Activated T-cell treated with anti-CD3 and anti-CD28 coated beads for 48 hours (primary cell): ENCODE measurements at regions not wholly inside any gene's neighbourhood (a gene's known extent, or its start where the extent isn't known, plus 50 kb on each side); places are given as distances from the start of the nearest gene placed in this dataset.

Source experiments
- DNase-seq: peaks from one replicate; pipeline ENCODE4 v3.0.0-alpha.2; 2020; ENCODE audit warnings: low read depth

- no peak for DNase-seq
Measured at GRCh38 chr3:10555263-10555662, 49.9 kb upstream of the ATP2B2 start.

DNA sequence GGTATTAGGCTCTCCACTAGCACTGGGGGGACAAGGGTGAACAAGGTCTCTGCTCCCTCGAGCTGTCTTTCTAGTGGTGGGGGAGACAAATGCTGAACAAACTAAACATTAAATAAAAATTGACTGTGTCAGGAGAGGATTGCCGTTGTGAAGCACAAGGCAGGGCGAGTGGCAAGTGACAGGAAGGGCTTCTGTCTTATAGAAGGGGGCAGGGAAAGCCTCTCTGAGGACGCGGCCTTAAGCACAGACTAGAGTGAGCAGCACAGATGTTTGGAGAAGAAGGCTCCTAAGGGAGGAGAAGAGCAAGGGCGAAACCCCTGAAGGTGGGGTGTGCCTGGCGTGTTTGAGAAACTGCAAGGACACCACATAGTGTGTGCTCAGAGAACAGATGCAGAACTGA lies 50.9 kb upstream of the ATP2B2 start:
- DNase-seq, result no peak

DNA sequence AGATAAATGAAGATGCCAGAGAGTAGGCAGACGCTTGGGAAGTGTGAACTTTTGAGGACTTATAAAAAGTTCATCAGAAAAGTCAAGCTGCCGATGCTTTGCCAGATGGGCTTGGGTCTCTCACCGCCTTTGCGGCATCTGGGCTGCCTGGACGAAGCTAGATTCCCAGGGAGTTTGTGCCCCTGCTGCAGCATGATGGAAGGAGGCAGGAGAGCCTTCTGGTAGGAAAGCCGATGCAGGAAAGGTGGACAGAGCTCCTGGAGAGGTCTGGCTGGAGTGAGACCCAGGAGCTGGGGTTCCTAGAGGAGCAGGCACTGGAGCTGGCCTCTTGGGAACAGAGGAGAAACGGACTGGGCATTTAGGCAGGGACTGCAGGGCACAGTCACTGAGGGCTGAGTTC lies 51.9 kb upstream of the ATP2B2 start:
- no peak for DNase-seq

DNA sequence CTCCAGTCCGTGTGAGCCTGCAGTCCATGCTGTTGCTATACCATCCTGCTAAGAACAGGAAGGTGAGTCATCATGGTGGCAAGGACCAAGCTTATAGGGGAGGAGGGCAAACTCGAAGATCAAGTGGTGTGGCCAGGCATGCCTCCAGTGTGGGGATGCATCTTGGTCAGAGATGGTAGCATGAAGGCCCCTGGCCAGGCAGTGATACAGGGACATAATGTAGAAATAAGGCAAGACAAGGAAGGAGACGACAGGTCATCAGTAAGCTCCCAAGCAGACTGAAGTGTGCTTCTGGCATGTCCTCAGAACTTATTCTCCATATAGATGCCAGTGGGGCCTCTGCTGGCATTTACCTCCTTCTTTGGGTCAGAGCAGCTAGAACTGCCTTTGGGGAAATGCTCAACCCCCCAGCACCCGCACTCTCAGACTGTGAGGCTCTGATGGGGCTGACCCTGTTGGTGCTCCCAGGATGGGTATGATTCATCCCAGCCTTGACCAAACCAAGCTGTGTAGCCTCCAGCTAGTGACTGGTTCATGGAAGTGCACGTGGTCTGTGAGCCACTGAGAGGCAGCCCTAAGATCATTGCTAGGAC lies 52.5 kb upstream of the ATP2B2 start:
- no peak for DNase-seq

DNA sequence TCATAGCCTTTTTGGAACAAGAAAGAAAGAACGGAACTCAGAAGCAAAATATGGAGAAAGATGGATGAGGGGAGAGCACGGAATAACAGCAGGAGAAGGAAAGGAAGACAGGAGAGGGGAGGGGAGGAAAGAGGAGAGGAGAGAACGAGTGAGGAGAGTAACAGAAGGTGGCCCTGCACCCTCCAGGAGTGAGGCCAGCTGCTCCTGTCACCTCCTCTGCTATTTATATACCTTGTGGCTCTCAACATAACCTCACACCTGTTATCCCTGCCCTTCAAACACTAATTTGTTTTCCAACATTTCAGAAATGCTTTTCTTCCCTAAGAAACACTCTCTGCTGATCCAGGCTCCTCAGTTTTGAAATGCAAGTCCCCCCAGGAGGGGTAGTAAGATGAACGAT lies 53.4 kb upstream of the ATP2B2 start:
- no peak for DNase-seq

- no peak for DNase-seq
Measured at GRCh38 chr3:10560060-10560861, 54.9 kb upstream of the ATP2B2 start.

DNA sequence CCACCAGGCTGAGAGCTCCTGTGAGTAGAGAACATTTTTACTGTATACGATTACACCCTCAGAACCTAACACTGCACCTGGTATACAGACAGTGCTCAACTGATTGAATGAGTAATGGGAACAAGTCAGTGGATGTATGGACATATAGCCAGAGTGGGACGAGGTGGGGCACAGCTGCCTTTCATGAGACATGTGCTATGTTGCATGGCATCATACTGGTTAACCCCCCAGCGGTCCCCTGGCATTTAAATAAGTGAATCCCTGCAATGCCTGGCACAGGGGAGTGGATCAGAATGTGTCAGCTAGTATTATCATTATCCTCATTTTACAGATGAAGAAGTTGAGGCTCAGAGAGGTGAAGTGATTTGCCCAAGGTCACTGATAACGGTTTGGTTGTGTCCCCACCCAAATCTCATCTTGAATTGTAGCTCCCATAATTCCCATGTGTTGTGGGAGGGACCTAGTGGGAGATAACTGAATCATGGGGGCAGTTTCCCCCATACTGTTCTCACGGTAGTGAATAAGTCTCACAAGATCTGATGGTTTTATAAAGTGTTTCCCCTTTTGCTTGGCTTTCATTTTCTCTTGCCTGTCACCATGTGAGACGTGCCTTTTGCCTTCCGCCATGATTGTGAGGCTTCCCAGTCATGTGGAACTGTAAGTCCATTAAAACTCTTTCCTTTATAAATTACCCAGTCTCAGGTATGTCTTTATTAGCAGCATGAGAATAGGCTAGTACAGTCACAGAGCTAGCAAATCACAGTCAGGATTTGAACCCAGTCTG lies 56.0 kb upstream of the ATP2B2 start:
- DNase-seq, result no peak

DNA sequence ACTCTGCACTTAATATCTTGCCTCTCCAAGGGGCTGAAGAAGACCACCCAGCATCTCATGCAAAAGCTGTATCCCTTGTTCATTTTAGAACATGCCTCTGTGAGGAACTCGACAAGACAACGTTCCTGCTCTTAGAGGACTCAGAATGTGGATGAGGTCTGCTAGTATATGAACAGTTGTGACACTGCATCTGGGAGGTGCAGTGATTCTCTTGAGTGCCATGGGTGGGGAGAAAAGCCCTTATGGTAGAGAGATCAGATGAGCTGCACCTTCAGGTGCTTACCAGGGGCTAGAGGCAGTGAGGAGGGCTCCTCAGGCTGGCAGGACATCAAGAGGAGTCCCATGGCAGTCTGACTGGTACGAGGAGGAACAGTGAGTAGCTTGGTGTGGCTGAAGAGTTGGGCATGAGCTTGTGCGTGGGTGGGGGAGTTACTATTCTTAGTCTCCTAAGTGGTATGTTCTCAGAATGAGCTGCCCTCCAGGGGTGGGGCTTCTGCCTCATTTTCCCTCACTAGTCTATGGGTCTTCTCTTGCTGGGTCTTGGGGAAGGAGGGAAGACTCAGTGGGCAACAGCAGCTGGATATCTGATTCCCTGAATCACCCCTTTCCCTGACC lies 56.7 kb upstream of the ATP2B2 start:
- DNase-seq, result no peak

DNA sequence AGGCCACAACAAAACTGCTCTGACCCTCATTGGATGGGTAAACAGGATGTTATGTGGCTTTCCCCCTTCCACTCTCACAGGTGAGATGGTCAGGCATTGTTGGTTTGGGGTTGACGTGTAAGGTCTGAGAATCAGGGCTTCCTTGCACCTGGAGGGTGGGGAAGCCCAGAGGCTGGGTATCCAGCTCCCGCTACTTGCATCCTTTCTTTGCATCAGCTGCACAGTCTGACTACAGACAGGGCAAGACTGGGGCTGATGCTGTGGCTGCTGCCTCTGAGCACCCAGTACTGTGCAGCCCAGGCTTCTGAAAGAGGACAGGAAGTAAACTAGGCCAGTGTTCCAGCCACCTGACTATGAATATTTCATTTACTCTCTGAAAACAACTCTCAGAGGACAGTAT lies 58.0 kb upstream of the ATP2B2 start:
- no peak for DNase-seq

GRCh38 chr3:10565814-10566213 lies 60.4 kb upstream of the ATP2B2 start:
- no peak for DNase-seq

DNA sequence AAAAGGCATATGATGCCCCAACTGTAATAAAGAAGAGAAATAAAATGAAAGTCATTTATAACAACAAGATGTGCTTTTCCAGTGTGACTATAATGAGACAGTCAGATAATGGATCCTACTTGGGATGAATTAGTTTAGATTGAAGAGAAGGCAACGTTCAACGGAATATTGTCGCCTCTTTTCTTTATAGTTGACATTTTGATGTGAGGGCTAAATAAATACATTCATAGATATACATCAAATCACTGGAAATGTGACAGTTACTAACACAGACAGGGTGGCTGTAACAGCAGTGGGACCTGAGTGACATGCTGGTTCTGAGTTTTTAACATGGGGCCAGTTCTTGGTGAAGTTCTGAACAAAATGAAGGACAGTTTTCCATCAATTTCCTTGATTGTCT lies 61.1 kb upstream of the ATP2B2 start:
- DNase-seq, result no peak

DNA sequence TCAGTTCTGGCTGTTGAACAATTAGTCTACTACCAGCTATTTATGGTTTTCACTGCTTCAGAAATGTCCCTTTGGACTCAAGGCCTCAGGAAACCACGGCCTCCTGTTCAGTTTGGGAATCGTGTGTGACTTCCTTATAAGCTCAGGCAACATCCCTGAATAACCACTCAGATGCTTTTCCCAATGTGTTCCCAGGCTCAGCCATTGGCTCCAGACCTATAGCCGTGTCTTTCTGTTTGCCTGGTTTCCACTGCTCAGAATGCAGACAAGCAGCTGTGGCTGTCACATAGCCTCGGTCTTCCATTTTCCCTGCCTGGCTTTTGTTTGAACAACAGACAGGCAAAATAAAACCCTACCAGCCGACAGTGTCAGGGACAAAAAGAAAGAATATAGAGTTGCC lies 63.2 kb upstream of the ATP2B2 start:
- DNase-seq, result no peak

GRCh38 chr3:10570196-10570946 lies 65.0 kb upstream of the ATP2B2 start:
- DNase-seq, result no peak

GRCh38 chr3:10574101-10574620 lies 68.8 kb upstream of the ATP2B2 start:
- DNase-seq, result no peak

- DNase-seq, result no peak
Measured at GRCh38 chr3:10575601-10576160, 70.3 kb upstream of the ATP2B2 start.

- no peak for DNase-seq
Measured at GRCh38 chr3:10577486-10577885, 72.1 kb upstream of the ATP2B2 start.

- DNase-seq, result no peak
Measured at GRCh38 chr3:10580426-10580825, 75.0 kb upstream of the ATP2B2 start.

DNA sequence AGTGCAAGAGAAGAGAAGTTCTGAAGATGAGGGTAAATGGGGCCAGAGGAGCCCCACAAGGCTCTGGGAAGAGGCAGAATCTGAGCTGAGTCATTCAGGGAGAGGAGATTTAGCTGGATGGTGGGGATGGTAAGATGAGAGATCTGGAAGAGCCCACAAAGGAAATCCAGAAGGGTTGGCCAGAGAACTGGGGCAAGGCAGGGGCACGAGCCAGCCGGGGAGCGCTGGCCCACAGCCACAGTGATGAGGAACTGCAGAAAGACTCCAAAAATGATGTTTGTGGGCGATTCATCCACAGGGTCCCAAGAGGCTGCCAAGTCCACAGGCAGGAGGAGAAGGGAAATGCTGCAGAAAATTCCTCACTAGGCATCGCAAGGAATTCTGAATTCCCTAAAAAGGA lies 75.9 kb upstream of the ATP2B2 start:
- DNase-seq, result no peak

DNA sequence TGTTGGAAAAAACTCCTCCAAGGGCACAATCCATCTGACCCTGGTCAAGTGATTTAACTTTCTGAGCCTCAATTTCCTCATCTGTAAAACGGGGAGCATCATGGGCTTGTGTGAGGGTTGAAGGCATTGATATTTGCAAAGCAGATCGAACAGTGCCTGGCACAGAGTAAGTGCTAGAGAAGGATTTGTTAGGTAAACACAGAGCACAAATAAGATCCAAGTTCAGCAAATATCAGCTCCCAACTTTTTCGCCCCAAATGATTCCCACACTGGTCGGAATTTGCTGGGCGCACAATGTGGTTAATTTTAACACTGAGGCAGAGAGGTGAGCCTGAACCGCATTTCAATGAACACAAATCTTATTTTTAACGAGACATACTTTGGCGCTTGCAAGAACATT lies 76.3 kb upstream of the ATP2B2 start:
- DNase-seq, result no peak

DNA sequence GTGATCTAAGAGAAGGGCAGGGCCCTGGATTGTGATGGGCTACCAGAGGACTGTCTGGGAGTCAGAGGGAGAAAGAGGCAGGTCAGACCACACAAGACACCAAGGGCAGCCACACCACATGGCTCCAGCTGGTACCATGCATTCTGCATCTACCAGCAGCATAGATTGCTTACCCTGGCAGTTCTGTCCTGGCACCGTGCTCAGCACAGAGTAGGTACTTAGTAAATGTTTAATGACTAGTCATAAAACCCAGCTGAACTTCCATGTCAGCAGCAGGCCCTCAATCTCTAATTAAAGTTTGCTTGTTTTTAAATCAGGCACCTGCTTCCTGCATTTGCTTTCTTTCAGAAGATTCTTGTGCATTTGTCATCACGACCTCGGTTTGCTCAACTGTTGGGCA lies 77.3 kb upstream of the ATP2B2 start:
- DNase-seq, result no peak
